KMS-11 (cell line): ENCODE measurements at regions not wholly inside any gene's neighbourhood (a gene's known extent, or its start where the extent isn't known, plus 50 kb on each side); places are given as distances from the start of the nearest gene placed in this dataset.

Experiments used
- H2AFZ ChIP-seq: fragments of 200-600 bp; sonication (generic); 2 replicates; pipeline ENCODE4 v1.6.1; 2016; ENCODE audit warnings: antibody characterized with exemption, mixed run types, low read depth
- H3K27ac ChIP-seq: fragments of 200-600 bp; sonication (generic); 2 replicates; pipeline ENCODE4 v1.6.1; 2016; ENCODE audit warnings: mild to moderate bottlenecking, mixed run types
- H3K27me3 ChIP-seq: fragments of 200-600 bp; sonication (generic); 2 replicates; pipeline ENCODE4 v1.6.1; 2017; ENCODE audit warnings: mild to moderate bottlenecking, low read depth, mixed run types, moderate library complexity; ENCODE audit not compliant: insufficient read depth
- H3K36me3 ChIP-seq: fragments of 200-600 bp; sonication (generic); 2 replicates; pipeline ENCODE4 v1.6.1; 2017; ENCODE audit warnings: mild to moderate bottlenecking, mixed run types; ENCODE audit not compliant: insufficient read depth
- H3K4me1 ChIP-seq: fragments of 200-600 bp; sonication (generic); 2 replicates; pipeline ENCODE4 v1.6.1; 2016; ENCODE audit warnings: mild to moderate bottlenecking, low read depth, mixed run types; ENCODE audit not compliant: poor library complexity, severe bottlenecking
- H3K4me2 ChIP-seq: fragments of 200-600 bp; sonication (generic); 2 replicates; pipeline ENCODE4 v1.7.0; 2016; ENCODE audit warnings: mild to moderate bottlenecking, mixed run types
- H3K4me3 ChIP-seq: fragments of 200-600 bp; sonication (generic); IDR thresholded peaks from 2 replicates; pipeline ENCODE4 v1.6.1; 2017; ENCODE audit warnings: low read depth, low read length, mixed read lengths; ENCODE audit not compliant: insufficient read depth
- H3K79me2 ChIP-seq: fragments of 200-600 bp; sonication (generic); 2 replicates; pipeline ENCODE4 v1.6.1; 2016; ENCODE audit warnings: low read depth, mixed run types; ENCODE audit not compliant: insufficient read depth
- H3K9ac ChIP-seq: fragments of 200-600 bp; sonication (generic); 2 replicates; pipeline ENCODE4 v1.6.1; 2016; ENCODE audit warnings: mild to moderate bottlenecking, mixed run types
- H4K20me1 ChIP-seq: fragments of 200-600 bp; sonication (generic); 2 replicates; pipeline ENCODE4 v1.6.1; 2016; ENCODE audit warnings: mild to moderate bottlenecking, mixed run types; ENCODE audit not compliant: insufficient read depth
- CTCF ChIP-seq: fragments of 200-600 bp; sonication (generic); conservative IDR thresholded peaks from 2 replicates; pipeline ENCODE4 v1.6.1; 2017; ENCODE audit warnings: low read depth, mild to moderate bottlenecking, antibody characterized with exemption, low read length, moderate library complexity, mixed read lengths

GRCh38 chr17:12579288-12579687, 86.4 kb upstream of the MYOCD start:
- H3K27ac ChIP-seq: no peak overlapping the region
- no peaks in the 10 kb centered on the region for H3K36me3 ChIP-seq
- no peak overlapping the region for H3K9ac ChIP-seq
- no peak overlapping the region for H3K4me2 ChIP-seq
- no peak overlapping the region for H3K4me3 ChIP-seq
- no peaks in the 10 kb centered on the region for H4K20me1 ChIP-seq
- TF ChIP-seq CTCF: no peak
- H3K79me2 ChIP-seq: no peaks in the 10 kb centered on the region
- H2AFZ ChIP-seq: no peak overlapping the region
- no peaks in the 10 kb centered on the region for H3K27me3 ChIP-seq
- H3K4me1 ChIP-seq: no peaks in the 10 kb centered on the region

- no peaks in the 10 kb centered on the region for H4K20me1 ChIP-seq
- no peak overlapping the region for H3K27ac ChIP-seq
- no peak overlapping the region for H2AFZ ChIP-seq
- H3K4me3 ChIP-seq: no peak overlapping the region
- no peaks in the 10 kb centered on the region for H3K27me3 ChIP-seq
- H3K4me1 ChIP-seq: no peaks in the 10 kb centered on the region
- H3K36me3 ChIP-seq: no peaks in the 10 kb centered on the region
- TF ChIP-seq CTCF: no peak
- H3K79me2 ChIP-seq: no peaks in the 10 kb centered on the region
- no peak overlapping the region for H3K9ac ChIP-seq
- no peak overlapping the region for H3K4me2 ChIP-seq
Observed at GRCh38 chr17:12580640-12581039, 85.0 kb upstream of the MYOCD start.

- Histone ChIP-seq H3K36me3 (no peaks in the 10 kb centered on the region), H3K9ac (no peak overlapping the region), H3K27me3 (no peaks in the 10 kb centered on the region), H2AFZ (no peak overlapping the region), H3K4me1 (no peaks in the 10 kb centered on the region), H4K20me1 (no peaks in the 10 kb centered on the region), H3K4me2 (no peak overlapping the region), H3K27ac (no peak overlapping the region), H3K79me2 (no peaks in the 10 kb centered on the region), H3K4me3 (no peak overlapping the region)
- TF ChIP-seq CTCF: no peak
Observed at GRCh38 chr17:12584727-12585126, 81.0 kb upstream of the MYOCD start.

DNA sequence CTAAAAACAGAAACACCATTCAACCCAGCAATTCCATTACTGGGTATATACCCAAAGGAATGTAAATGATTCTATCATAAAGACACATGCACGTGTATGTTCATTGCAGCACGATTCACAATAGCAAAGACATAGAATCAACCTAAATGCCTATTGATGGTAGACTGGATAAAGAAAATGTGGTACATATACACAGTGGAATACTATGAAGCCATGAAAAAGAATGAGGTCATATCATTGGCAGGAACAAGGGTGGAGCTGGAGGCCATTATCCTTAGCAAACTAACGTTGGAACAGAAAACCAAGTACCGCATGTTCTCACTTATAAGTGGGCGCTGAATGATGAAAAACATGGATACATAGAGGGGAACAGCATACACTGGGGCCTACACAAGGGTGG, 77.2 kb upstream of the MYOCD start:
- Histone ChIP-seq H3K27me3 (no peaks in the 10 kb centered on the region), H2AFZ (no peak overlapping the region), H3K4me2 (no peak overlapping the region), H4K20me1 (no peaks in the 10 kb centered on the region), H3K9ac (no peak overlapping the region), H3K27ac (no peak overlapping the region), H3K36me3 (no peaks in the 10 kb centered on the region), H3K4me3 (no peak overlapping the region), H3K4me1 (no peaks in the 10 kb centered on the region), H3K79me2 (no peaks in the 10 kb centered on the region)
- no peak for TF ChIP-seq CTCF

GRCh38 chr17:12590417-12590816, 75.3 kb upstream of the MYOCD start:
- no peaks in the 10 kb centered on the region for H3K4me1 ChIP-seq
- no peak overlapping the region for H3K27ac ChIP-seq
- no peaks in the 10 kb centered on the region for H3K27me3 ChIP-seq
- no peak overlapping the region for H3K9ac ChIP-seq
- no peak overlapping the region for H3K4me2 ChIP-seq
- no peaks in the 10 kb centered on the region for H3K79me2 ChIP-seq
- H2AFZ ChIP-seq: no peak overlapping the region
- no peaks in the 10 kb centered on the region for H3K36me3 ChIP-seq
- no peak for TF ChIP-seq CTCF
- no peaks in the 10 kb centered on the region for H4K20me1 ChIP-seq
- H3K4me3 ChIP-seq: no peak overlapping the region
